DMS53 treated with DMSO at 0.1 percent for 48 hours (cell line): ENCODE measurements at regions not wholly inside any gene's neighbourhood (a gene's known extent, or its start where the extent isn't known, plus 50 kb on each side); places are given as distances from the start of the nearest gene placed in this dataset.
A peak's percentile ranks its signal among the peaks of the same experiment; 100 is the strongest.

Experiments
- DNase-seq: peaks from one replicate; lab custom pipeline; 2025; ENCODE audit not compliant: unreplicated experiment; lab: John Stamatoyannopoulos, UW

DNA sequence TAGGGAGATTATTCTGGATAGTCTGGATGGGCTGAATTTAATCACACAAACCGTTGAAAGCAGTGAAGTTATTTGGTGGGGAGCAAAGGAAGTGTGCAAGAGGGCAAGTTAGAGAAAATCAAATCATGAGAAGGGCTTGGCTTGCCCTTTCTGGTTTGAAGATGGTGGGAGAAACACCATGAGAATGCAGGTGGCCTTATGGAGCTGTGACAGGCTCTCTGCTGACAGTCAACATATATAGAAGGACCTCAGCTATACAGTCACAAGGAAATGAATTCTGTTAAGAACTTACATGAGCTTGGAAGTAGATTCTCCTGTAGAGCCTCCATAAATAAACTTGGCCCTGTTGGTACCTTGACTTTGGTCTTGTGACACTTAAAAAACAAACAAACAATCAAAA, 72.3 kb downstream of the GMNC start:
- no peak for DNase-seq

DNA sequence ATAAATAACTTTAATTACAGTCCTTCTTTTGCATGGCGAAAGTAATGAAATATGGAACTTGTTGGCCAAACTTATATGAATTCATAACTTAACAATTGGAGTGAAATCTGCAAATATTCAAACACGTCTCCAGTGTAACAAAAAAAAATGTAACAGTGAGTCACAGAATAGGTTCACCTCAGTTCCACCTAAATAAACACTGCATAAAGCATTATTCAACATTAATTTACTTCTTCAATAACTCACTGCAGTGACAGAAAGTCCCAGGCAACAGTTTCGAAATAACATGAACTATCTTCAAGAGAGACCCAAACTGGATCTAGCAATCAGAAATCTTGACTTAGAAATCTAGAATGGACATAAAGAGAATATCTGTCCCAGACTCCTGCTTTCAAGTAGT, 75.6 kb downstream of the GMNC start:
- no peak for DNase-seq

DNA sequence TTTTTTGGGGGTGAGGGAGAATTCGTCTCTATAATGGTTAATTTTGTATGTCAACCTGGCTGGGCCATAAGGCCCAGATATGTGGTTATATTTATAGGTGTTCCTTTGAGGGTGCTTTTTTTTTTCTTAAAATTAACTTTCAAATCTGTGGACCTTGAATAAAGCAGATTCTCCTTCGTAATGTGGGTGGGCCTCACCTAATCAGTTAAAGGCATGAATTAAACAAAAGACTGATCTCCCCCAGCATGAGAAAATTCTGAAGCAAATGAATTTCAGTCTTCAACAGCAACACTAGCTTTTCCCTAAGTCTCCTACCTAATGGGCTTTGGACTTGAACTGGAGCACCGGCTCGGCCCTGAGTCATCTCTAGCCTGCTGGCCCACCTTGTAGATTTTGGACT, 77.4 kb downstream of the GMNC start:
- DNase-seq: no peak

DNA sequence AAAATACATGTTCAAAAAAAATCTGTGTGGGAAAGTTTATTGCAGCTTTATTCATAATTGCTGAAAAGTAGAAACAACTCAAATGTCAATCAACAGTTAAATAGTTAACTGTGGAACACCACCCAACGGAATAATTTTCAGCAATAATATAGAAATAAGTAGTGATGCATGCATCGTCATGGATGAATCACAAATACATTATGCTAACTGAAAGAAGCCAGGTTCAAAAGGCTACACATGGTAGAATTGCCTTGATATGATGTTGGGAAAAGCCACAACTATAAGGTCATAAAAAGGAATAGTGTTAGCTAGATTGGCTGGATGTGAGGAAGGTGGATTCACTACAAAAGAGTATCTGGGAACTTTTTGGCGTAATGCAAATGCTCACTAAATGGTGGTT, 82.0 kb downstream of the GMNC start:
- no peak for DNase-seq

DNA sequence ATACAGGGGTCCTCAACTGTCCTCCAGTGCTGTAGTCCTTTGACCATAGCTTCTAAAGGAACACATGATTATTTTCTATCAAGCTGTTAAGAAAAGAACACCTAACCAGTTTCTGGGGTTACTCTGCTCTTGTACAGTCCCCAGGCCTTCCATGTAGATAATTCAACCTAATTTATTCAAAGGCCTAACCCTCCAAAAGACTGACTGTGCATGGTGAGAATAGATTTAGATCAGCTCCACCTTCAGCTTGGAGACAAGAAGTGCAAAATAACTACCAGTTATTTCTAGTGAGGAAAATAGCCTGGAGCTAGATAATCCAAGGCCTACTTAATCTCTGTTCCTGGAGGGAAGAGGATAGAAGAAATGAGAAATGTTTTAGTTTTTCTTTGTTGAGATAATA, 87.9 kb downstream of the GMNC start:
- DNase-seq: no peak

DNA sequence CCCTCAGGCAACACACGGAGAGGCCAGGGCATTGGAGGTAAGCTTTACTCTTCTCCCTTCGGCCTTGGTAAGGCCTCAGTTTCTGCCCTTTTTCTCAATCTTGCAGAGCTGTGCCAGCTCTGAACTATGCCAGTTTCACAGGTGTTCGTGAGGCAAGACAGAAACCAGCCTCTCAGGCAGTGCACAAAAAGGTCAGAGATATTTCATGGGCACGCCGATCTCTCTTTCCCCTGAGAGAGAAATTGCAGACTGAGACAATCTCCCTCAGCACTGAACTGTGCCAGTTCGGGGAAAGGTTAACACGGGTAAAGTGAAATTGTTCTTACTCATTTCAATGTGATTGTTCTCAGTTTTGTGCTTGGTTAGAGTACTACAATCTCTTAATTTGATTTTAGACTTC, 88.5 kb downstream of the GMNC start:
- no peak for DNase-seq

DNA sequence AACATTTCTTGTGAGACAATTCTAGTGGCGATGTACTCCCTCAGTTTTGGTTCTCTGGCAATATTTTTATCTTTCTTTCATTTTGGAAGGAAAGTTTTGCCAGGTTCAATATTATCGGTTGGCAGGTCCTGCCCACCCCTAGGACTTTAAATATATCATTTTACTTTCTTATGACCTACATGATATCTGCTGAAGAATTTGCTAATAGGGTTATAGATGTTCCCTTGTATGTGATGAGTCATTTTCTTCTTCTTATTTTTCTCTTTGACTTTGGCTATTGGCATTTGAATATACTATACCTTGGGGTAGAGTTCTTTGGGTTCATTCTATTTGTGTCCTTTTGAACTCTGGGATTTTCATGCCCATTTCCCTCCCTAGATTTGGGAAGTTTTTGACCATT, 89.7 kb downstream of the GMNC start:
- no peak for DNase-seq

DNA sequence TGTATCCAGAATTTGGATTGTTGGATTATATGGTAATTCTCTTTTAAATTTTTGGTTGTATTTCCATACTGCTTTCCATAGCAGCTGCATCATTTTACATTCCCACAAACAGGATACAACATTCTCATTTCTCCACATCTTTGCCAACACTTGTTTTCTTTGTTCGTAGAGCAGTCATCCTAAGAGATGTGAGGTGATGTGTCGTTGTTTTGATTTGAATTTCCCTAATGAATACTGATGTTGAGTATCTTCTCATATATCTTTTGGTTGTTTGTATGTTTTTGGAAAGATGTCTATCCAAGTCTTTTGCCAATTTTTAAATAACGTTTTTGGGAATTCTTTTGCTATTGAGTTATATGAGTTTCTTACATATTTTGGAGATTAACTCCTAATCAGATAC, 93.6 kb downstream of the GMNC start:
- DNase-seq: no peak

DNA sequence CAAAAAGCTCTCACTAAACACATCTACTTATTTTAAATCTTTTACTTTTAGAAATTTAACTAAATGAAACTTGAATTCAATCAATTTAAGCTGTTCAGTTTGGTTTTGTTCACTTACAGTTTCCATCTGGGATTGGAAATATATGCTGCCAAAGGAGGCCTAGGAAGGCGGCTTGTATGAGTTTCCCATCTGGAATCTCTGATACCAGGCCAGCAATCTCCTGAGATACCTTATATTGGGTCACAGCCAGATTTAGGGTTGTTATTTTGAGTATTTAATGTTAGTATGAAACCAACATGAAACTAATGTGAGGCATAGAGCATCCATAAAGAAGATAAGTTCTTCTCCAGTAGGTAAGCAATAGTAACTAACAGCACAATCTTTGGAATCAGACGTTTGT, 94.6 kb downstream of the GMNC start:
- DNase-seq: no peak

DNA sequence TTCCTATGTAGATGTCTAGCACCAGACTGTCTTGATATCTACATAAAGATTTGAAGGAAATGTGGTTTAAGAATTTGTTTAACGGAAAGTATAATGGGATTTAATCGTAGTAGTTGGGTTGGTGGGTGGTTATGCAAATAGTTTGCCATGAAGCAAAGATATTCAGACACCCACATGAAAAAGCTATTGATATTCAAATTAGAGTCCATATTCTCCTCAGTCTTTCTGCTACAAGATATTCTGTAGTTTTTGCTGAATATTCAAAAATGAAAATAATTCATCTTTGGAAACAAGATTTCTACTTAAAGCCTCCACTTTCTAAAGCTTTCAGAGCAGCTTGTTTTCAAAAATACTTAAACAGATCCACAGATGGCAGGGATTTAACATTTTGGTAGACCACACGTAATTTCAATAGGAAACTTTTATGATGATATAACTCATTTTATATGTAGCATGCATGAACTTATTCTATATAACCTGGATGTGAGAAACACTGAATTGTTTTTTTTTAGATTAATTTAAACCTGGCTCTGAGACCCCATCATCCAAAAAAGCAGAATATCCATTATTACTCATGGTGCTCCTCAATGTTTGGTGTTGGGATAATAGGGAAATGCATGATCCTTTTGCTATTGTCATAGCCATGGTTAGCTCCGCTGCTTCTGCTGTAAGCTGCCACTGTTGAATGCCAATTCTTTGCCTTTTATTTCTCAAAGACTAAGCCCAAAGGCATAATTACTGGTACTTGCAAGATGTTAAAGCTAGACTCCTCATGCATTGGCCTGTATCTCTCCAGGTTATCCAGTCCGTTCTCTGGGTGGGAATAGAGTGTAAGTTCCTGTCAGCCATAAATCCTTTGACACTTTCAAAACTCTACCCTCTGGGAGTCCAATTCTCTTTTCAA, 98.0 kb downstream of the GMNC start:
- no peak for DNase-seq

DNA sequence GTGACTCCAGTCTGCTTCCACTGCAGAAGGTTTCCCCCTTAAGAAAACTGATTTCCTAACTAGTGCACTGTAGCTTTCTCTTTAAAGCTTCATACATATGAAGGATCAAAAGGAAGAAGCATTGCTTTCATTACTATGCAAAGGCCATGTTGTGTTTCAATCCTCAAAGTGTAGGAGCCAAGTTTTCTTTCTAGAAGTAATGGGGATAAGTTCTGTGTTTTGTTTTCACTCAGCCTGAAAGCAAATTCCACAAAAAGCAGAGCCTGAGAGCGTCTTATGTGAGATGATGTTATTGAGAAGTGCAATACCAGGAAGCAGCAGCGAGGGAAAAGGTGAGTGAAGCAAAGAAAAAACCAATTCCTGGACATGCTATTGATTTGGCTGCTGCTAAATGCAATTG, 99.7 kb downstream of the GMNC start:
- no peak for DNase-seq

DNA sequence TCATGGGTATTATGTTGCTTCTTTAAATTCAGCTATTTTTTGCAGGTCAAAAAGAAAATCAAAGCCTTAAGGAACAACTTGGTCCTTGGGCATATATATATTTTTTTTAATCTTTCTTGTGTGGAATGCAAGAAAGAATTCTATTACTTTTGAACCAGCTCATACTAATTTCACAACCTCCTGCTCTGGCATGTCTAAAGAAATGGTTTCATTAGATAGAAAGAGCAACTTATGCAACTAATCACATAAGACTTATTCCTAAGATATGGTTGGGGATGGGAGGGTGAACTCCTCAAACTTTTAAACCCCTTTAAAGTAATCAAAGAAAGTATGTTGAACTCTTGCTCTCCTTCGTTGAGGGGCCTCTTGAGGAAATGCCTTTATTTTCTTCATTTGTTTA, 114.9 kb downstream of the GMNC start:
- DNase-seq: no peak

DNA sequence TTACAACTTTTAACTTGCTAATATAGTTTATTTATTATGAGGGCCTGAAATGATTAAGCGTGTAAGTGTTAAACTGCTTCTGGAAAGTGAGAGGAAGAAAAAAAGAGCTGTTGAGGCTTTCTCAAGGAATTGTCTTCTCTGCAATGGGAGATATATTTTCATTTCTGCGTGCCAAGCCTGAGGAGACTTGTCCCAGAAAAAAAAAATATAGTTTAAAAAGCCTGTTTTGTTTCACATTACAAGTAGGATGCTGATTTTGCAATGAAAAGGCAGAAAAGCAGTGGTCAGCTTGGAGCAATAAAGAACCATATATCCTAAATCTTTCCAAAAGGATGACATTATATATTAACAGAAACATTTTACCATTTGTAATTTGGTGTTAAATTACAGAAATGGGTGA, 115.5 kb downstream of the GMNC start:
- no peak for DNase-seq

DNA sequence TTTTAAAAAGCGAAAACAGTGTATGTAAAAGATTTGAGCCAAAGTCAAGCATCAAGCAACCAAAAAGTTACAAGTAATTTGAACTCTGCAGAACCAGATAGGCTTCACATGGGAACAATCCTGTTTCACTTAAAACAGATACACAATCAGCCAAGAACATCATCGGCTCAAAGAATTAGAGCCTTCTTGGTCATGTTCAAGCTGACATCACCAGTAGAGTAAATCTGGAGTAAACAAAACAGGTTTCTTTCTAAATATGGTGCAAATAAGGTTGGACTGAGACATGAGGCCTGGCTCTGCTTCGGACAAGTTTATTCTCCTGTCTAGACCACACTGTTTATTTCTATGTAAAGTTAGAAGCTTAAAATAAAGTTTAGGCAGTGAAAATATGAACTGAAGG, 116.0 kb downstream of the GMNC start:
- no peak for DNase-seq

DNA sequence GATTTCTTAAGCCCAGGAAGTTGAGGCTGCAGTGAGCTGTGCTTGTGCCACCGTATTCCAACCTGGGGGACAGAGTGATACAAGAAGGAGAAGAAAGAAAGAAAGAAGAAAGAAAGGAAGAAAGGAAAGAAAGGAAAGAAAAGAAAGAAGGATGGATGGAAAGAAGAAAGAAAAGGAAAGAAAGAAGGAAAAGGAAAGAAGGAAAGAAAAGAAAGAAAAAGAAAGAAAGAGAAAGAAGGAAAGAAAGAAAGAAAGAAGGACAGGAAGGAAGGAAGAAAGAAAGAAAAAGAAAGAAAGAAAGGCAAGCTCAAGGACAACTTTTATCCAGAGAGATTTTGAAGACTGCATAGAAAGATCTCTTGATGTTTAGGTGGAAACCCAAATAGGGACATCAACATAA, 120.7 kb downstream of the GMNC start:
- no peak for DNase-seq

DNA sequence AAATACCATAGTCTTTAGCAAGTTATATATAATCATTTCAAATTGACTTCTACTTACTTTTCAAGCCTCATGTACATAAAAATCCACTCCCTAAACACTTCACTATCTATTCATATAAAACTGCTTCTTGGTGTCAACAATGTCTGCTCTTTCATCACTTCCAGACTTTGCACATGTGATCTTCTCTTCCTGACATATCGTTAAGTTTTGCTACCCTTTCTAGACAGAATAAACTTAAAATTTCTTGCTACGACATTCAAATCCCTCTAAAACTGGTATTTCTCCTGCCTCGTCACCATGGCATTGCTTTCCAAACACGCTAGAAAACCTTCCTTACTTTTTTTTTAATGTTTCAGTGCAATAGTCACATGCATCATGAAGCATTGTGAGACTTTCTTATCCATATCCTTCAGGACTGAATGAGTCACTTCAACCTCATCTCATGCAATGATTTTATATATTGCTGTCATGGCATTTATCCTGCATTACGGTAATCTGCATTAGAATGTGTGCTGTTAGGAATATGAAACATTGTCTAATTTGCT, 122.8 kb downstream of the GMNC start:
- no peak for DNase-seq

DNA sequence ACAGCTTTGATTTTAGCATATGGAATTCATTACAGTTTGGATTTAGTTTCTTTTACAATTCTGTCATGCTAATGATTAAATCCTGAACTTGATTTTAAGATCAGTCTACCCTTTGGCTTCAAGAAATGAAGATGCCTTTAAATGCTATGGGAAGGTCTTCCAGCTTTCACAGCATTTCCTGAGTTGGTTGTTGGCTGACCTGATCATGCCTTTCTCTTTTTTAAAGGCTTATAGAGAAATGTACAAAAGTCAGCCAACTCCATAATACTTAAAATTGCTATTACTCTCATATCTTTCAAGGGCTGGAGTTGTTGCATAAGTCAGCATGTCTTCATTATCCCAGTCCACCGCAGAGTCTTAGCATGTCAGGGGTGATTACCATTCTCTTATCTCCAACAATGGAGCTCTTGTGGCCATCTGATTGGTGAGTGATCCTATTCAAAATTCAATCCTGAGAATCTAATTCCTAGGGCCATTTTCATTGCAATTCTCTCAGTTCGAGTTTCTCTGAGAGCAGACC, 123.8 kb downstream of the GMNC start:
- DNase-seq: no peak

DNA sequence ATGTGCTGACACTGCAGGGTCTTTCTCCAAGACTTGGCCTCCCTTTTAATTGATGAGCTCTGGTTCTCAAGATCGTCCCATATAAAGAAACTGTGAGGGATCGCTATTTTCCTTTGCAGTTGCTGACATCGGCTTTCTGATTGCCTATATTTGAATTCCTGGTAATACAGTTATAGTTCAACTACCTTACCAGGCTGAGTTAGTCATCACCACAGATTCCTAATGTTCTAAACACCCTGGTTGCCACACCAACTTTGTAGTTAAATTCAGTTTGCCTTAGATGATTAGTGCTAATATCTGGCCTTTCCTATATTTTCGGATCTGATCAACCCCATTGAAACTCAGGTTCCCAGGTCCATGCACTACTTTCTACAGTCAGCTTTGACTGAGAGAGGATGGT, 125.0 kb downstream of the GMNC start:
- DNase-seq: no peak

DNA sequence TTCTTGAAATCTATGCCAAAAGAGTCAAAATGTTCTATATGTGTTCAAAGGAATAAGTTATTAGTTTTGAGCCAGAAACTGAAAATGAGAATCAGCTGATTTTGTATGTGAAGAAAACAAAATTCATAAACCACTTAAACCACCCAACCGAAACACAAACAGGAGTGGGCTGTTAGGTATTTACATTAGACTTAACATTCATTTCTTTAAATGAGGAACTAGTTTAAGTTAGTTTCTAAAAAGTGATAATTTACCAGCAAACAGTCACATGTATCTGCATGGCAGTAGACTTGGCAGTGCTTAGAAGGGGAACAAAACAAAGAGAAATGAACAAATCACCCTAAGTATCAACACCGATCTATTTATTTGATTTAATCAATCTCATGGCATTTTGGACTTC, 128.0 kb downstream of the GMNC start:
- no peak for DNase-seq

DNA sequence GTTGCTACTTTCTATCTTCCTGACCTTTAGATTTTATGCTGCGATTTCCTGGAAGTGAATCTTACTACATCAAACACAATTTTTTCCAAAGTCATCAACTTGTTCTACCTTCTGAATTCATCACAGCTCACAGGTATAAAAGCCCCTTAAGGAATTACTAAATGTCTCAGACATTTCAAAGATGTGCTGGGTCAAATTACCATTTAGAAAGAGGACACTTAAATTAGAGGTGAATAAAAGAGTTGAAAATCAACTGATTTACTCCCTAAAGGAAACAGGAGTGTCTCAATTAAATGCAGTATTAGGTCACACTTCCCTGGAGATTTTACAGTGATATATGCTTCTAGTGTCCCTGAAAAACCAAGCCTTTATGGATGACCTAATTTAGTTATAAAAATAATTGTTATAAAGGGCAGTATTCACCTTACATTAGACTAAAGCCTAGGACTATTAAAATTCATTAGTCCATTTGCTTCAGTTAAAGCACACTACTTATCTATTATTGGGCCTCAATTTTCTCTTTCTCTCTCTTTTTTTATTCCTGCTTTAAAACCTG, 128.8 kb downstream of the GMNC start:
- no peak for DNase-seq

DNA sequence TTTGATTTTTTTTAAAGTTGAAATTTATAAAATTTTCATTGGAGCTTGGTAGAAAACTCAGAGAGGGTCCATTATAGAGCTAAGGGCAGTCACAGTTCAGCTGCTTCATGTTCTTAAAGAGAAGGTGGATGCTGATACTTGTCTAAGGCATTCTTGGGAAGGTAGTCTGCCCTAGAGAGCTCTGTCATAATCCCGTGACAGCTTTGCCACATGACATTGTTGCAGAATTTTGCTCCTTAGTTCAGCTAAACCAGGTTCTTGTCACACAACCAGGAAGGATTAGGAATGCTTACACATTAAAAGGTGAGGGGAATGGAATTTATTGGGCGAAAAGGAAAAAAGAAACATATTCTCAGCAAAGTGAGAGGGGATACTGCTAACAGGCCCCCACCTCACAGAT, 130.9 kb downstream of the GMNC start:
- DNase-seq: no peak

DNA sequence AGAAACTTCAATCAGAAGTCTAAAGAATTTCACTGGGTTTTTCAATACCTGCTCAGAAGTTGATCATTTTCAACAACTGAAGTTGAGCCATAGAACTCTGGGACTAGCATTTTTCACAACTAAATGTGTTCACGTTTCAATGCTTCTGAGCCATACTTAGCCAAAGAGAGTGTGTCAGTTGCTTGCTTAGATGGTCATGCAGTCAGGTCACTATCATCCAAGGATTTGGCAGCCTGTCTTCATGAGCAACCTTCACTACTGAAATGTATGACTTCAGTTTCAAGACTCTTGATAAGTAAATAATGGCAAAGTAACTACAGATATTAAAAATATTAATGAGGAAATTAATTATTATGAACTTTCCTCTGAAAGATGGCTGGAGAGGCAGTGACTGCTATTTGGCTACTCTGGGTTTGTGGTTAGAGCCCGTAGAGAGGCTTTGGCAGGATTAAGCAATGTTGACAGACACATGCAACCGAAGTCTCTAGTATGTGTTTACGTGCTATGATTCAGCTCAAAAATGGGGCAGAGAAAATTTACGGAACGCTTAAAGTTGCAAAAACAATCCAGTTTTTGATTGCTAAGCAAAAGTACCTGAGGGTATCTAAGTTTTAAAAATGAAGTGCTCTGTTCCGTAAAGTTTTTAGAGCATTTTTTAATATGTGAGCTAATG, 133.8 kb downstream of the GMNC start:
- peak; percentile 3 for DNase-seq
